ENCODE measurements at regions not wholly inside any gene's neighbourhood (a gene's known extent, or its start where the extent isn't known, plus 50 kb on each side); places are given as distances from the start of the nearest gene placed in this dataset.

- TF ChIP-seq HMGXB4 (CRISPR knock-in tag; IDR thresholded peaks at IDR 0.05) (no peak), ZNF396 (CRISPR knock-in tag; IDR thresholded peaks at IDR 0.05; ENCODE audit: borderline replicate concordance) (no peak), TP53 (CRISPR knock-in tag; IDR thresholded peaks at IDR 0.05) (no peak), CREM (CRISPR knock-in tag; IDR thresholded peaks at IDR 0.05) (no peak), FOXP1 (CRISPR knock-in tag; IDR thresholded peaks at IDR 0.05; ENCODE audit: borderline replicate concordance) (no peak), MLX (CRISPR knock-in tag; IDR thresholded peaks at IDR 0.05) (no peak), ZBTB21 (CRISPR knock-in tag; IDR thresholded peaks at IDR 0.05; ENCODE audit: borderline replicate concordance) (no peak), ZSCAN18 (CRISPR knock-in tag; IDR thresholded peaks at IDR 0.05) (no peak), SP1 (CRISPR knock-in tag; conservative IDR thresholded peaks at IDR 0.05) (no peak), TEAD1 (CRISPR knock-in tag; IDR thresholded peaks at IDR 0.05) (no peak), NFATC4 (CRISPR knock-in tag; IDR thresholded peaks at IDR 0.05) (no peak), CTCF (IDR thresholded peaks at IDR 0.05) (no peak)
Measured at GRCh38 chr13:74845806-74846205, 636.2 kb downstream of the TBC1D4 start (continued).

GRCh38 chr13:74841651-74842050 is 640.3 kb downstream of the TBC1D4 start:
- ChIA-PET POLR2A (no interaction called here), CTCF (no interaction called here)
- H3K4me1 Mint-ChIP-seq, result no peaks in the 10 kb centered on the region
- ATAC-seq (no peak), DNase-seq (ENCODE audit: low spot score) (no peak)
- TF ChIP-seq TEAD1 (CRISPR knock-in tag; IDR thresholded peaks at IDR 0.05) (no peak), ZNF423 (CRISPR knock-in tag; IDR thresholded peaks at IDR 0.05) (no peak), ZNF219 (CRISPR knock-in tag; IDR thresholded peaks at IDR 0.05; ENCODE audit: borderline replicate concordance) (no peak), E2F4 (CRISPR knock-in tag; IDR thresholded peaks at IDR 0.05; ENCODE audit: borderline replicate concordance, low read depth) (no peak)
- no peak overlapping the region for H3K27ac Mint-ChIP-seq
- H3K9me3 Mint-ChIP-seq, result no peaks in the 10 kb centered on the region
- no peaks in the 10 kb centered on the region for H3K36me3 Mint-ChIP-seq
- no peak overlapping the region for H3K4me3 Mint-ChIP-seq
- no peaks in the 10 kb centered on the region for H3K27me3 Mint-ChIP-seq (ENCODE audit: low read depth)

GRCh38 chr13:74841123-74841522 is 640.8 kb downstream of the TBC1D4 start:
- CTCF ChIA-PET, result no interaction called here
- no peaks in the 10 kb centered on the region for H3K4me1 Mint-ChIP-seq
- H3K4me3 Mint-ChIP-seq, result no peak overlapping the region
- TF ChIP-seq ETV6 (CRISPR knock-in tag; IDR thresholded peaks at IDR 0.05) (no peak), FOXP1 (CRISPR knock-in tag; IDR thresholded peaks at IDR 0.05; ENCODE audit: borderline replicate concordance) (no peak)
- H3K36me3 Mint-ChIP-seq, result no peaks in the 10 kb centered on the region
- no peaks in the 10 kb centered on the region for H3K9me3 Mint-ChIP-seq
- ATAC-seq (no peak), DNase-seq (ENCODE audit: low spot score) (no peak)
- POLR2A ChIA-PET, result no interaction called here
- H3K27me3 Mint-ChIP-seq (ENCODE audit: low read depth), result no peaks in the 10 kb centered on the region
- no peak overlapping the region for H3K27ac Mint-ChIP-seq

Measured in WTC11 (cell line).